ENCODE measurements at regions not wholly inside any gene's neighbourhood (a gene's known extent, or its start where the extent isn't known, plus 50 kb on each side); places are given as distances from the start of the nearest gene placed in this dataset.

- Histone ChIP-seq H3K9me3 (ENCODE audit: control insufficient read depth in 1 of 2, low read length in 2 of 2) (no peaks in the 10 kb centered on the region), H3K4me1 (ENCODE audit: control insufficient read depth in 1 of 2, insufficient read depth in 2 of 2, low read length in 2 of 2) (no peaks in the 10 kb centered on the region), H3K4me3 (ENCODE audit: low read depth in 1 of 2, low read length in 2 of 2) (no peak overlapping the region), H3K27me3 (ENCODE audit: control insufficient read depth in 1 of 2, insufficient read depth in 2 of 2, low read length in 2 of 2) (no peaks in the 10 kb centered on the region), H3K9ac (ENCODE audit: low read depth in 1 of 2, low read length in 2 of 2) (no peak overlapping the region), H3K27ac (ENCODE audit: low read depth, low read length) (no peak overlapping the region), H3K36me3 (ENCODE audit: control insufficient read depth in 1 of 2, insufficient read depth in 2 of 2, low read length in 2 of 2) (no peaks in the 10 kb centered on the region)
Measured at GRCh38 chr17:14808425-14808824, 456.7 kb downstream of the PMP22 start.

DNA sequence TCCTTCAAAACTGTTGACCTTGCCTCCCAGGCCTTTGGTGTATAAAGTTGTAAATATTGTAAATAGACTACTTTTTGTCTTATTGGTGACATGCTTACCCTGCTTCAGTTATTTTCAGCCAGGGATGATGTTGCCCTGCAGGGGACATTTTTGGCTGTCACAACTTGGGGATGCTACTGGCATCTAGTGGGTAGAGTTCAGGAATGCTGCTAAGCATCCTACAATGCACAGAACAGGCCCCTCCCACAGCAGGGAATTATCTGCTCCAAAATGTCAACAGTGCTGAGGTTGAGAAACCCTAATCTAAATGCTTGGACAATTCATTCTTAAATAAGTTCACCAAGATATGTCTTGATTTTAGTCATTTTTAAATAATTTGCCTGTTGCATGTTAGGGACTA is 459.8 kb downstream of the PMP22 start:
- H3K9ac ChIP-seq (ENCODE audit: low read depth in 1 of 2, low read length in 2 of 2) = no peak overlapping the region
- H3K9me3 ChIP-seq (ENCODE audit: control insufficient read depth in 1 of 2, low read length in 2 of 2) = peaks cover 0 to 4% of the 10 kb centered on the region in 2 donors
- no peak overlapping the region for H3K27ac ChIP-seq (ENCODE audit: low read depth, low read length)
- H3K36me3 ChIP-seq (ENCODE audit: control insufficient read depth in 1 of 2, insufficient read depth in 2 of 2, low read length in 2 of 2) = no peaks in the 10 kb centered on the region
- H3K4me1 ChIP-seq (ENCODE audit: control insufficient read depth in 1 of 2, insufficient read depth in 2 of 2, low read length in 2 of 2) = no peaks in the 10 kb centered on the region
- H3K27me3 ChIP-seq (ENCODE audit: control insufficient read depth in 1 of 2, insufficient read depth in 2 of 2, low read length in 2 of 2) = no peaks in the 10 kb centered on the region
- no peak overlapping the region for H3K4me3 ChIP-seq (ENCODE audit: low read depth in 1 of 2, low read length in 2 of 2)

GRCh38 chr17:14803826-14804225 is 461.3 kb downstream of the PMP22 start:
- H3K36me3 ChIP-seq (ENCODE audit: control insufficient read depth in 1 of 2, insufficient read depth in 2 of 2, low read length in 2 of 2) = no peaks in the 10 kb centered on the region
- H3K9me3 ChIP-seq (ENCODE audit: control insufficient read depth in 1 of 2, low read length in 2 of 2) = peaks cover 0 to 4% of the 10 kb centered on the region in 2 donors
- no peak overlapping the region for H3K27ac ChIP-seq (ENCODE audit: low read depth, low read length)
- no peak overlapping the region for H3K9ac ChIP-seq (ENCODE audit: low read depth in 1 of 2, low read length in 2 of 2)
- no peaks in the 10 kb centered on the region for H3K27me3 ChIP-seq (ENCODE audit: control insufficient read depth in 1 of 2, insufficient read depth in 2 of 2, low read length in 2 of 2)
- no peaks in the 10 kb centered on the region for H3K4me1 ChIP-seq (ENCODE audit: control insufficient read depth in 1 of 2, insufficient read depth in 2 of 2, low read length in 2 of 2)
- H3K4me3 ChIP-seq (ENCODE audit: low read depth in 1 of 2, low read length in 2 of 2) = no peak overlapping the region

DNA sequence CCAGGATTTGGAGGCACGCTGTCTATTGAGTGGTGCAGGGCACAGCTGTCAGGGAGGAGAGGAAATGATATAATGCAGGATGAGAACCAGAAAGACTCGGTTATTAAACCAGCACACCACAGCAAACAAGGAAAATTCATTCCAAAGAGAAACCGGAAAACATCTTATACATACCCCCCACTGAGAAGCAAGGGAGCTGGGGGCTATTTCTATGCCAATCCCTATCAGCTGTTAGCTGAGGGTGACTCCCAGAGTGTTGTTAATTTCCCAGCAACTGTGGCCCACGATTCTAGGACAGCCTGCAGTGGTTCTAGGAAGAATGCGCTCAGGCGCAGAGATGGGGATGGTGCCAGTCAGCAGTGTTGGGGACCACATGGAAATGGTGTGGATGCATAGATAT is 467.3 kb downstream of the PMP22 start:
- H3K4me3 ChIP-seq (ENCODE audit: low read depth in 1 of 2, low read length in 2 of 2) = no peak overlapping the region
- H3K27ac ChIP-seq (ENCODE audit: low read depth, low read length) = no peak overlapping the region
- H3K9ac ChIP-seq (ENCODE audit: low read depth in 1 of 2, low read length in 2 of 2) = no peak overlapping the region
- H3K4me1 ChIP-seq (ENCODE audit: control insufficient read depth in 1 of 2, insufficient read depth in 2 of 2, low read length in 2 of 2) = no peaks in the 10 kb centered on the region
- no peaks in the 10 kb centered on the region for H3K36me3 ChIP-seq (ENCODE audit: control insufficient read depth in 1 of 2, insufficient read depth in 2 of 2, low read length in 2 of 2)
- peaks cover 0 to 7% of the 10 kb centered on the region in 2 donors for H3K9me3 ChIP-seq (ENCODE audit: control insufficient read depth in 1 of 2, low read length in 2 of 2)
- H3K27me3 ChIP-seq (ENCODE audit: control insufficient read depth in 1 of 2, insufficient read depth in 2 of 2, low read length in 2 of 2) = no peaks in the 10 kb centered on the region

DNA sequence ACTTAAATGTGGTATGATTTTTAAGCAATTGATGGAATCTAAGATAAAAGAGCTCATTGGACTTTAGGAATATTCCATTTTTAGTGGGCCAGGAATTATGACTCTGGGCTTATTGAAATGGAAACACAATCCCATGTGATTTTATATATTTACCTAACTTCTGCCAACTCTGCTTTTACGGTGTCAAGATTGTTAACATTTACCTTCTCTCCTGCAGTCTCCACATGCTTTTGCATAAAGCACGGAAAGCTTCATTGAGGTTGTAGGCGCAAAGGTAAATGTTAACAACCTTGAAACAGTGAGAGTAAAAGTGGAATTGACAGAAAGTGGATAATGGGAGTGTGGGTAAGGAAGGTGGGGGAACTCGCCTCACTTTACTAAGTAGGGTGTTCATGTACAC is 468.1 kb downstream of the PMP22 start:
- no peak overlapping the region for H3K4me3 ChIP-seq (ENCODE audit: low read depth in 1 of 2, low read length in 2 of 2)
- no peak overlapping the region for H3K27ac ChIP-seq (ENCODE audit: low read depth, low read length)
- H3K4me1 ChIP-seq (ENCODE audit: control insufficient read depth in 1 of 2, insufficient read depth in 2 of 2, low read length in 2 of 2) = no peaks in the 10 kb centered on the region
- H3K9ac ChIP-seq (ENCODE audit: low read depth in 1 of 2, low read length in 2 of 2) = no peak overlapping the region
- no peaks in the 10 kb centered on the region for H3K36me3 ChIP-seq (ENCODE audit: control insufficient read depth in 1 of 2, insufficient read depth in 2 of 2, low read length in 2 of 2)
- H3K9me3 ChIP-seq (ENCODE audit: control insufficient read depth in 1 of 2, low read length in 2 of 2) = peaks cover 0 to 7% of the 10 kb centered on the region in 2 donors
- H3K27me3 ChIP-seq (ENCODE audit: control insufficient read depth in 1 of 2, insufficient read depth in 2 of 2, low read length in 2 of 2) = no peaks in the 10 kb centered on the region

- Histone ChIP-seq H3K27ac (ENCODE audit: low read depth, low read length) (no peak overlapping the region), H3K27me3 (ENCODE audit: control insufficient read depth in 1 of 2, insufficient read depth in 2 of 2, low read length in 2 of 2) (no peaks in the 10 kb centered on the region), H3K4me3 (ENCODE audit: low read depth in 1 of 2, low read length in 2 of 2) (no peak overlapping the region), H3K9me3 (ENCODE audit: control insufficient read depth in 1 of 2, low read length in 2 of 2) (peaks cover 0 to 3% of the 10 kb centered on the region in 2 donors), H3K9ac (ENCODE audit: low read depth in 1 of 2, low read length in 2 of 2) (no peak overlapping the region), H3K4me1 (ENCODE audit: control insufficient read depth in 1 of 2, insufficient read depth in 2 of 2, low read length in 2 of 2) (no peaks in the 10 kb centered on the region), H3K36me3 (ENCODE audit: control insufficient read depth in 1 of 2, insufficient read depth in 2 of 2, low read length in 2 of 2) (no peaks in the 10 kb centered on the region)
Measured at GRCh38 chr17:14794961-14795360, 470.2 kb downstream of the PMP22 start.

GRCh38 chr17:14793237-14793636 is 471.9 kb downstream of the PMP22 start:
- no peak overlapping the region for H3K4me3 ChIP-seq (ENCODE audit: low read depth in 1 of 2, low read length in 2 of 2)
- no peaks in the 10 kb centered on the region for H3K27me3 ChIP-seq (ENCODE audit: control insufficient read depth in 1 of 2, insufficient read depth in 2 of 2, low read length in 2 of 2)
- no peaks in the 10 kb centered on the region for H3K4me1 ChIP-seq (ENCODE audit: control insufficient read depth in 1 of 2, insufficient read depth in 2 of 2, low read length in 2 of 2)
- no peaks in the 10 kb centered on the region for H3K36me3 ChIP-seq (ENCODE audit: control insufficient read depth in 1 of 2, insufficient read depth in 2 of 2, low read length in 2 of 2)
- no peak overlapping the region for H3K9ac ChIP-seq (ENCODE audit: low read depth in 1 of 2, low read length in 2 of 2)
- no peak overlapping the region for H3K27ac ChIP-seq (ENCODE audit: low read depth, low read length)
- H3K9me3 ChIP-seq (ENCODE audit: control insufficient read depth in 1 of 2, low read length in 2 of 2) = peaks cover 0 to 3% of the 10 kb centered on the region in 2 donors

GRCh38 chr17:14792746-14793145 is 472.4 kb downstream of the PMP22 start:
- Histone ChIP-seq H3K4me3 (ENCODE audit: low read depth in 1 of 2, low read length in 2 of 2) (no peak overlapping the region), H3K9me3 (ENCODE audit: control insufficient read depth in 1 of 2, low read length in 2 of 2) (peaks cover 0 to 3% of the 10 kb centered on the region in 2 donors), H3K27ac (ENCODE audit: low read depth, low read length) (no peak overlapping the region), H3K27me3 (ENCODE audit: control insufficient read depth in 1 of 2, insufficient read depth in 2 of 2, low read length in 2 of 2) (no peaks in the 10 kb centered on the region), H3K36me3 (ENCODE audit: control insufficient read depth in 1 of 2, insufficient read depth in 2 of 2, low read length in 2 of 2) (no peaks in the 10 kb centered on the region), H3K4me1 (ENCODE audit: control insufficient read depth in 1 of 2, insufficient read depth in 2 of 2, low read length in 2 of 2) (no peaks in the 10 kb centered on the region), H3K9ac (ENCODE audit: low read depth in 1 of 2, low read length in 2 of 2) (no peak overlapping the region)

- H3K4me3 ChIP-seq (ENCODE audit: low read depth in 1 of 2, low read length in 2 of 2) = no peak overlapping the region
- no peak overlapping the region for H3K27ac ChIP-seq (ENCODE audit: low read depth, low read length)
- no peaks in the 10 kb centered on the region for H3K36me3 ChIP-seq (ENCODE audit: control insufficient read depth in 1 of 2, insufficient read depth in 2 of 2, low read length in 2 of 2)
- no peak overlapping the region for H3K9ac ChIP-seq (ENCODE audit: low read depth in 1 of 2, low read length in 2 of 2)
- H3K4me1 ChIP-seq (ENCODE audit: control insufficient read depth in 1 of 2, insufficient read depth in 2 of 2, low read length in 2 of 2) = no peaks in the 10 kb centered on the region
- no peaks in the 10 kb centered on the region for H3K27me3 ChIP-seq (ENCODE audit: control insufficient read depth in 1 of 2, insufficient read depth in 2 of 2, low read length in 2 of 2)
- no peaks in the 10 kb centered on the region for H3K9me3 ChIP-seq (ENCODE audit: control insufficient read depth in 1 of 2, low read length in 2 of 2)
Measured at GRCh38 chr17:14791221-14791620, 473.9 kb downstream of the PMP22 start.

GRCh38 chr17:14790521-14790920 is 474.6 kb downstream of the PMP22 start:
- H3K4me3 ChIP-seq (ENCODE audit: low read depth in 1 of 2, low read length in 2 of 2) = no peak overlapping the region
- no peaks in the 10 kb centered on the region for H3K36me3 ChIP-seq (ENCODE audit: control insufficient read depth in 1 of 2, insufficient read depth in 2 of 2, low read length in 2 of 2)
- H3K27me3 ChIP-seq (ENCODE audit: control insufficient read depth in 1 of 2, insufficient read depth in 2 of 2, low read length in 2 of 2) = no peaks in the 10 kb centered on the region
- H3K4me1 ChIP-seq (ENCODE audit: control insufficient read depth in 1 of 2, insufficient read depth in 2 of 2, low read length in 2 of 2) = no peaks in the 10 kb centered on the region
- H3K9me3 ChIP-seq (ENCODE audit: control insufficient read depth in 1 of 2, low read length in 2 of 2) = no peaks in the 10 kb centered on the region
- H3K9ac ChIP-seq (ENCODE audit: low read depth in 1 of 2, low read length in 2 of 2) = no peak overlapping the region
- H3K27ac ChIP-seq (ENCODE audit: low read depth, low read length) = no peak overlapping the region
